Activated T-helper 2 cell treated with anti-CD3 and anti-CD28 coated beads, Interferon-gamma antibody, Interleukin-2, Interleukin-4, amounts not matched to agents 10 μg/mL and 5 μg/mL and 100 μg/mL, durations not matched to agents 14 hours and 24 hours and 36 hours (primary cell): ENCODE measurements at regions not wholly inside any gene's neighbourhood (a gene's known extent, or its start where the extent isn't known, plus 50 kb on each side); places are given as distances from the start of the nearest gene placed in this dataset.

Experiments used
- DNase-seq: peaks from one replicate; pipeline ENCODE4 v3.0.0; 2021; ENCODE audit warnings: low spot score
- H3K27ac Mint-ChIP-seq: one replicate; pipeline ENCODE4 v1.8.0; 2021; ENCODE audit warnings: mixed read lengths
- H3K27me3 Mint-ChIP-seq: one replicate; pipeline ENCODE4 v1.8.0; 2021; ENCODE audit warnings: low read depth, mixed read lengths
- H3K36me3 Mint-ChIP-seq: one replicate; pipeline ENCODE4 v1.8.0; 2021; ENCODE audit warnings: low read depth, mixed read lengths
- H3K4me1 Mint-ChIP-seq: one replicate; pipeline ENCODE4 v1.8.0; 2021; ENCODE audit warnings: low read depth, mixed read lengths
- H3K4me3 Mint-ChIP-seq: one replicate; pipeline ENCODE4 v1.8.0; 2021; ENCODE audit warnings: low read depth, mild to moderate bottlenecking, moderate library complexity, mixed read lengths
- H3K9me3 Mint-ChIP-seq: one replicate; pipeline ENCODE4 v1.8.0; 2021; ENCODE audit warnings: mixed read lengths
- intact Hi-C: fragments of 100-400 bp; cut with micrococcal nuclease; formaldehyde crosslinking; loops from one replicate; pipeline ENCODE4 v1.15.1; 2023

DNA sequence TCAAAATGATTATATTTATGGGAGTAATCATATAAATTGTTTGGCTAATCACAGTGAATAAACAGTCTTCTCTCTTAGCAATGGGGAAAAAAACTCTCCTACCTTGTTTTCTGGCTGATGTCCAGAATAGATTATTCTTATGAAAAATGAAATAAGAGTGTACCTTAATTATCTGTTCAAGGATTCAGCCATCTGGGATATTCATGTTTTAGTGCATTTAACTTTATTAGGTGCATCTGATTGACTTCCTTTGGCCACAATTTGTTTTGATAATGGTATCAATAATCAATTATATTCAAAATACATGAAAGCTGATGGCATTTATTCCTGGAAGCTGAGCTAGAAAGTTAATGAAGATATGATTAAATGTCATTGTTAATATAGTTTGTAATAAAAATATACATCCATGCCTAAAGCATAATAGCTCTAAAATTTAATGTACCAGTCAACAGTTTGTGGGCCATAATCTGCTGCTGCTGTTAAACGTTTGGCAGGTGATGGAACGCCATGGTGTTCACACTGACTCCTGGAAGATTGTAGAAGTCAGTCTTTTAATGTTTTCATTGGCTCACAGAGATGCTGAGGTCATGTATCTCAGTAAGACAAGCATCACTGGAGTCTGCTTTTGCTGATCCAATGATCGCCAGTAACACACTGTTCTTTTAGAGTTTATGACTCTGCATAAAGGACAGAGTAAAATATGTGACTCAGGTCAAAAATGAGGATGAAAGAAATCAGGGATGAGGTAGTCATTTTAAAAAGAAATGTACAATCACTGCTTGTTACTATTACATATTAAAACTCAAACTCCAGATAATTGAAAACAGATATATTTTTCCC is 105.8 kb downstream of the ISL1 start:
- Mint-ChIP-seq H3K9me3 (no peaks in the 10 kb centered on the region), H3K27me3 (no peaks in the 10 kb centered on the region), H3K4me1 (no peaks in the 10 kb centered on the region), H3K27ac (no peak overlapping the region), H3K36me3 (no peaks in the 10 kb centered on the region), H3K4me3 (no peak overlapping the region)
- no peak for DNase-seq
- intact Hi-C loops: no loop called here

DNA sequence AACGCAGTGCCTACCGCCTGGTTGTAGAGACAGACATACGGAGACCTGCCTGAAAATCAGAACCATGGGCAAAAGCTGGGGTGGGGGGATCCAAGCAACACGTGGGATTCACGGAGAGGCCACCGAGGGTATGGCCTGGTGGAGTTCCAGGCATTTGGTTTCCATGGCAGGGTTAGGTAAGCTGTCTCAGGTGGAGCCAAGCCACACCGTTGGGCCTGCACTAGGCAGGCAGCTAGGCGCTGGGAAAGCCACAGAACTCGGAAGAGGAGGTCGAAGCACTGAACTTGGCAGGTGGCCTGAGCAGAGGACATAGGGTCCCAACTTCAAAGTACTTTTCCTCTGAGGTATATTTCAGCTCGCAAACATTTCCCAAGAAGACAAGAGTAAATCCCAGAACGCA is 111.6 kb downstream of the ISL1 start:
- H3K4me1 Mint-ChIP-seq: no peaks in the 10 kb centered on the region
- intact Hi-C loops: no loop called here
- DNase-seq: no peak
- no peaks in the 10 kb centered on the region for H3K36me3 Mint-ChIP-seq
- H3K9me3 Mint-ChIP-seq: peaks cover 4% of the 10 kb centered on the region
- H3K27ac Mint-ChIP-seq: no peak overlapping the region
- H3K4me3 Mint-ChIP-seq: no peak overlapping the region
- H3K27me3 Mint-ChIP-seq: no peaks in the 10 kb centered on the region

DNA sequence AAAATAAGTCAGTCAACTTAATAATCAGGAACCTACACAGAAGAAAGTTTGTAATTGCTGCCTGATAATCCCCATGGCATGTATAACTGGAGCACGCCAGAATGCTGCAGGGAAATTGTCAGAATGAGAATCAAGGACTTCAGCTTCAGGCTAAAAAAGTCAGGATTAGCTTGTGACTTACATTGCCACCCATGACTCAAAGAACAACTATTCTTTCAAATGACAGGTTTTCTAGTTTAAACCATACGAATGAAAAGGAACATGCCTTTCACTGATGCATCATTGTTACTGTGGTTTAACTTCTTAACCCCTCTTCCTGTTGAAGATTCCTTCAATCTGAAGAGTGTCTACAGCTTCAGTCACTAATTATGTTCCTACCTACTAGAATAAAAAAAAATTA is 112.4 kb downstream of the ISL1 start:
- DNase-seq: no peak
- Mint-ChIP-seq H3K27me3 (no peaks in the 10 kb centered on the region), H3K9me3 (peaks cover 4% of the 10 kb centered on the region), H3K4me1 (no peaks in the 10 kb centered on the region), H3K4me3 (no peak overlapping the region), H3K36me3 (no peaks in the 10 kb centered on the region), H3K27ac (no peak overlapping the region)
- intact Hi-C loops: no loop called here

DNA sequence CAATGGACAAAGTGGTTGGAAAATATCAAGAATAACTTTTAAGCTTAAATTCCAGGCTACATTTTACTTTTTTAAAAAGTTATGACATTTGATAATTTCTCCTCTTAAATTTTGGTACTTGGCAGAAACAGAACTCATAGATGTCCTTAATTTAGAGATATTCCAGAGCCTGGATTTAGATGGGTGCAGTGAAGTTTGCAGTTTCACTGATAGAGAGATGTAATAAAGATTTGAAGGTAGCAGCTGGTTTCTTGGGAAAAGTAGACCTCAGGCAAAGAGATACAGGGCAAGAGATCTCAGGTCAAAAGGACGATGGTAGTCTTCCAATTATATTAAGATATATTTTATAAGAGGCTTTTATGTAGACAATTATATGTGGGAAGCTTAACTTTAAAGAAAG is 134.6 kb downstream of the ISL1 start:
- H3K4me3 Mint-ChIP-seq: no peak overlapping the region
- intact Hi-C loops: no loop called here

DNA sequence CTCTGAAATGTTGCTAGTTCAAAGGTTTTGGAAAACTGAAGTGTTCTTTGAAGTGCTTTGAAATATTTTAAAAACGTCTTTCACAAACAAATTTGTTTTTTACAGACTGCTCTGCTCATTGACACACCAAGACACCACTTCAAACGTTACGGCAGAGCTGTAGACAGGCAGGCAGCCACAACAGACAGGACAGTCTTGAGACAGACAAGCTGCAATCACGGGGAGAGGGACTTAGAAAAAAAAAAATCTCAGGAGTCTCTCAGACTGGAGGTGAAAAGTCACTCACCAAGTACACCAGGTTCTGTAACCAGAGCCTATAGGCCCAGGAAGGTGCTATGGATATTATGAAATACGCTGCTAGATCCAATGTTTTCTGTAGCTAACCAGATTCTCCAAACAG is 135.4 kb downstream of the ISL1 start:
- DNase-seq: no peak
- Mint-ChIP-seq H3K27ac (no peak overlapping the region), H3K36me3 (no peaks in the 10 kb centered on the region), H3K4me1 (no peaks in the 10 kb centered on the region), H3K4me3 (no peak overlapping the region), H3K27me3 (no peaks in the 10 kb centered on the region), H3K9me3 (no peaks in the 10 kb centered on the region)
- intact Hi-C loops: no loop called here

More for the DNA sequence above, 134.6 kb downstream of the ISL1 start:
- Mint-ChIP-seq H3K27ac (no peak overlapping the region), H3K4me1 (no peaks in the 10 kb centered on the region), H3K9me3 (no peaks in the 10 kb centered on the region), H3K27me3 (no peaks in the 10 kb centered on the region), H3K36me3 (no peaks in the 10 kb centered on the region)
- no peak for DNase-seq

DNA sequence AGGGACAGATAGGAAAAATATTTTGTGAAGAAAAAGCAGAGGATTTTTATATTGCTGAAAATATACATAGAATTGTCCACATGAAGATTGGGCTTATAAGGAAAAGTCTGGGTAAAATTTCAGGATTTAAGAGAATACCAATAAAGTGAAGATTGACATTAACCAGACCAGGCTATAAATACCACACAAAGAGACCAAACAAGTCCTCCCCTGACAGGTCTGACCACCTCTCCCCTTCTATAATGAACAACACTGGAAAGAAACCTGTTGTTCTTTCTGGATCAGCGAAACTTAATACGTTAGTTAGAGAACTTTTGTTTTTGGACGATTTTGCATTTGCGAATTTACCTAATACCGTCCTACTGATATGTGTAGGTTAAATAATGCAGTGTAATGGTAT is 138.3 kb downstream of the ISL1 start:
- no peak overlapping the region for H3K27ac Mint-ChIP-seq
- H3K4me3 Mint-ChIP-seq: no peak overlapping the region
- H3K27me3 Mint-ChIP-seq: no peaks in the 10 kb centered on the region
- H3K4me1 Mint-ChIP-seq: no peaks in the 10 kb centered on the region
- H3K36me3 Mint-ChIP-seq: no peaks in the 10 kb centered on the region
- no peaks in the 10 kb centered on the region for H3K9me3 Mint-ChIP-seq
- intact Hi-C loops: no loop called here
- DNase-seq: no peak

DNA sequence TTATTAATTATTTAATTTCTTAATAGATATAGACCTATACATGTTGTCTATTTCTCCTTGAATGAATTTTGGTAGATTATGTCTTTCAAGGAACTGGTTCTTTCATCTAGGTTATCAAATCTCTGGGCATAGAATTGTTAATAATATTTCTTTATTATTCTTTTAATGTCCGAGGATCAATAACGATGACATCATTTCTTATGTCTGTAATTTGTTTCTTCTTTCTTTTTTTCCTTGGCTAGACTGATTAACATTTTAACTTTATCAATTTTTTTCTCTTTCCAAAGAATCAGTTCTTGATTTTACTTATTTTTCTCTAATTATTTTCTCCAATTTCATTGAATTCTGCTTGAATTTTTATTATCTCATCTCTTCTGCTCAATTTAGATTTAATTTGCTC is 156.0 kb downstream of the ISL1 start:
- Mint-ChIP-seq H3K4me1 (no peaks in the 10 kb centered on the region), H3K27me3 (no peaks in the 10 kb centered on the region), H3K36me3 (no peaks in the 10 kb centered on the region), H3K4me3 (no peak overlapping the region), H3K27ac (no peak overlapping the region), H3K9me3 (peaks cover 22% of the 10 kb centered on the region)
- intact Hi-C loops: no loop called here
- no peak for DNase-seq

DNA sequence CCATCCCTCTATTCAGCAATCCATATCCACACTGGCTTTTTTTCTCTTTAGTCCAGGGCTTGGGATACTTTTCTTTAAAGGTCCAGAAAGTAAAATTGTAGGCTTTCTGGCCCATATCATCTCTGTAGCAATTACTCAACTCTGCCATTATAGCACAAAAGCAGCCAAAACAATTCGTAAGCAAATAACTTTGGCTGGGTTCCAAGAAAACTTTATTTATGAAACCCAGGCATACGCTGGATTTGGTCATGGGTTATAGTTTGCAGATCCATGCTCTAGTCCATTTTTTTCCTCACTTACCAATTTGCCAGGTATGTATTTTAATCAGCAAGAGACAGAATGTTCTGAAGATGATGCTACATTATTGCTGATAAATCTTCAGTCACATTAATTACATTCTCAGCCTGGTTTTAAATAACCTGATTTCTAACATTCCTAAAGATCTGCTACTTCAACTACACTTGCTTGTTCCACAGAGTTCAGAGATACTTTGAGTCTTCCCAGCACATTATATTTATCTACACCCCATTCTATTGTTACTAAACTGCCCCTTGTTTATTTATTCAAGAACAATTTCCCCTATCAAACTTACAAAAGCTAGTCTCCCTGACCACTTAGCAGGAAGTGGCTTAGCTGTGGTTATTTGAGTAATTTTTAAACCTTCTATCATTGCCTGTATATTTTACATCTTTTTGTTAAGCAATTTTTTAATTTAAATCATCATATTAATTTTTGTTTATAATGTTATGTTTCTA is 161.0 kb downstream of the ISL1 start:
- DNase-seq: no peak
- no peaks in the 10 kb centered on the region for H3K27me3 Mint-ChIP-seq

DNA sequence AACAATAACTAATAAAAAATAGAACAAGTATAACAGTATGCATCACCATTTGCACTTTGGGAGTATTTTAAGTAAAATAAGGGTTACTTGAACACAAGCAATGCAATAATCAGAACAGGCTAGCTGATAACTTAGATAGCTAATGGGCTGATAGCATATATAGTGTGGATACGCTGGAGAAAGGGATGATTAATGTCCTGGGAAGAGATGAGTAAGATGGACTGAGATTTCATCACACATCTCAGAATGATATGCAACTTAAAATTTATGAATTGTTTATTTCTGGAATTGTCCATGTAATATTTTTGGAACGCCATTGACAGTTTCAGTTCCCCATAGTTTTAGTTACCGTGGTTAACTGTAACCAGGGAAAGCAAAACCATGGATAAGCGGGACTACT is 173.6 kb downstream of the ISL1 start:
- intact Hi-C loops: no loop called here
- H3K27ac Mint-ChIP-seq: no peak overlapping the region
- H3K9me3 Mint-ChIP-seq: peaks cover 7% of the 10 kb centered on the region
- no peaks in the 10 kb centered on the region for H3K27me3 Mint-ChIP-seq
- no peaks in the 10 kb centered on the region for H3K4me1 Mint-ChIP-seq
- no peak for DNase-seq
- H3K36me3 Mint-ChIP-seq: no peaks in the 10 kb centered on the region
- H3K4me3 Mint-ChIP-seq: no peak overlapping the region

More for the DNA sequence above, 161.0 kb downstream of the ISL1 start:
- intact Hi-C loops: no loop called here
- Mint-ChIP-seq H3K36me3 (no peaks in the 10 kb centered on the region), H3K4me3 (no peak overlapping the region), H3K27ac (no peak overlapping the region), H3K4me1 (no peaks in the 10 kb centered on the region), H3K9me3 (peaks cover 12% of the 10 kb centered on the region)

DNA sequence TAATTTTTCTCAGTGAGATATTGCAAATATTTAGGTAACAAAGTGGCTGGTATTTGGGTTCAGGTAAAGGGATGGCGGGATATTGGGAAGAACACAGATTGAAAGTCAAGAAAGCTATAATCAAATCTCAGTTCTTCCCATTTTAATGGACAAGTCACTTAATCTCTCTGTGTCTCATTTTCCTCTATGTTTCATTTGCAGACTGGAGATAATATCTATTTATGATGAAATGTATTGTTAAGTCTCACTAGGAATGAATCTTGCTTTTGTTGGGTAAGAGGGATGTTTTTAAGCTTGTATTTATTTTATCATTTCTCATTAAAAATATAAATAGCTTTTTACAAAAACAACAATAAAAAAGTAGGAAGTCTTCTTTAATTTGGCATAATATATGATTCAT is 175.4 kb downstream of the ISL1 start:
- no peak overlapping the region for H3K27ac Mint-ChIP-seq
- no peak for DNase-seq
- H3K27me3 Mint-ChIP-seq: no peaks in the 10 kb centered on the region
- H3K36me3 Mint-ChIP-seq: no peaks in the 10 kb centered on the region
- intact Hi-C loops: no loop called here
- no peaks in the 10 kb centered on the region for H3K4me1 Mint-ChIP-seq
- no peak overlapping the region for H3K4me3 Mint-ChIP-seq
- H3K9me3 Mint-ChIP-seq: no peaks in the 10 kb centered on the region

DNA sequence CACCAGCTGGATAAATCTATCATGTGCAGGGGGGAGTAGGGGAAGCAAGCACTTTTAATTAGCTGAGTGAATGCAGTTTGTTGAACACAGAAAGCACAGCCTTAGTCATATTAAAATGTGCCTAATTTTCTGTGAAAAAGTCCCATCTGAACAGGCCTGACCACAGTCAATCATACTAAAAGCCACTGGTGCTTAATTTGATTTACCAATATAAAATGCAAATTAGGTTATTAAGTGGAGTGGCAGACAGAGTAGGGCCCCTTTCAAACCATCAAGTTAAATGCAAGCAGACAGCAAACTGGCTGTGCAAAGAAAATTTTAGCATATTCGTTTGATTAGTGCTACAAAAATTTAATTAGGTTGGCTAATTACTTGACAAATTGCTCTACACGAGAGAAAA is 176.1 kb downstream of the ISL1 start:
- H3K27me3 Mint-ChIP-seq: no peaks in the 10 kb centered on the region
- H3K27ac Mint-ChIP-seq: no peak overlapping the region
- intact Hi-C loops: no loop called here
- H3K4me1 Mint-ChIP-seq: no peaks in the 10 kb centered on the region
- no peak for DNase-seq
- no peaks in the 10 kb centered on the region for H3K36me3 Mint-ChIP-seq
- H3K9me3 Mint-ChIP-seq: no peaks in the 10 kb centered on the region
- H3K4me3 Mint-ChIP-seq: no peak overlapping the region

DNA sequence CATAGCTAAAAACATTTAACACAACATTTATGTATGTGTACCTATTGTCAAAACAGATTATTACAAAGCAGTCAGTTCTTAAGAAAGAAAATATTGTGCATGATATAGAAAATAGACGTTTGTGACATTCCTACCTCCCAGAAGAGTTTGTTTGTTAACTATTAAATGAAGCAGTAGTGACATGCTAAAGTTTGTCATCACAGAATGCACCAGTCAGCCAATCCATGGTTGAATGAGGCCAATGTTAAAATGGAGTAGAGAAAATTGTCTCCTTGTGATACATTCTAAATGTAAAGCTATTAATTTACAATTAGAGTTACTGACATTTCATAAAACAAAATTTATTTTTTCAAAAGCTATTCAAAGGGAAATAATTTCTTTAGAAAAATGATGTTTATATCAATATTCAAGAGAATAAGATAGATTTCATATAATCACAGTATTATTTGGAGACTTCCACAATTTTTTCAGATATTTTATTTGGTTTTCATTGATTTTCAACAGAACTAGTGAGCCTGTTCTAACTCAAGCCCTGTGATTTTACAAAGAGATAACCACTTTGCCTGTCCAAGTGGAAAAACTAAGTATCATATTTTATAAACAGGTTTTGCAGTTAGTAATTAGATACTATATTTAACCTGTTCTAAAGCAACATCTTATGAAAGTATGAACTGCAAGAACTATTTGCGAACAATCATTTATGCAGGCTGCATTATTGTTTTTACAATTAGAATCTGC is 176.8 kb downstream of the ISL1 start:
- H3K4me1 Mint-ChIP-seq: no peaks in the 10 kb centered on the region
- no peak overlapping the region for H3K4me3 Mint-ChIP-seq
- H3K36me3 Mint-ChIP-seq: no peaks in the 10 kb centered on the region
- no peak overlapping the region for H3K27ac Mint-ChIP-seq
- no peak for DNase-seq
- H3K27me3 Mint-ChIP-seq: no peaks in the 10 kb centered on the region
- intact Hi-C loops: no loop called here
- no peaks in the 10 kb centered on the region for H3K9me3 Mint-ChIP-seq

DNA sequence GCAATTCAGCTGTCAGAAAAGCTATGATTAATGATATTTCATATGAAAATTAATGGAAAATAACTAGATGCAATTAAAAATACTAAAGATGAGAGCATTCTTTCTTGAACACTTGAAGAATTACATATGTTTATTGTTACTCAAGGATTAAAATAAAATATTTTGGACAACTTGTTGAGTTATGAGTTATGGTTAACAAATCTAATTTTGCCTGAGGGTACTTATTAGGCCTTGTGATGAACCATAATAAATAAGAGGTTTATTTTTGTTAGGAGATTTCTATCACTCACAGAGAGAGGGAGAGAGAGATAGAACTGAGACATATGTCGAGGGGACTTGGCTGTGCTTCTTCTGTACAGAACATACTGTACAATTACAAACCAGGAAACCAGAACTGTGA is 183.7 kb downstream of the ISL1 start:
- no peaks in the 10 kb centered on the region for H3K36me3 Mint-ChIP-seq
- no peak overlapping the region for H3K4me3 Mint-ChIP-seq
- H3K27ac Mint-ChIP-seq: no peak overlapping the region
- H3K4me1 Mint-ChIP-seq: no peaks in the 10 kb centered on the region
- intact Hi-C loops: no loop called here
- no peak for DNase-seq
- no peaks in the 10 kb centered on the region for H3K27me3 Mint-ChIP-seq
- no peaks in the 10 kb centered on the region for H3K9me3 Mint-ChIP-seq
